Neural crest cell (in vitro differentiated cells): ENCODE measurements at regions not wholly inside any gene's neighbourhood (a gene's known extent, or its start where the extent isn't known, plus 50 kb on each side); places are given as distances from the start of the nearest gene placed in this dataset.

Experiments
- DNase-seq: peaks from one replicate; pipeline ENCODE4 v3.0.0; 2021; ENCODE audit warnings: low read depth, mixed read lengths, low spot score
- H3K27ac Mint-ChIP-seq: one replicate; pipeline ENCODE4 v1.8.0; 2021; ENCODE audit warnings: mild to moderate bottlenecking, mixed read lengths; ENCODE audit not compliant: unreplicated experiment
- H3K27me3 Mint-ChIP-seq: 2 replicates; pipeline ENCODE4 v1.8.0; 2021; ENCODE audit warnings: low read depth, mild to moderate bottlenecking, mixed read lengths
- H3K36me3 Mint-ChIP-seq: 2 replicates; pipeline ENCODE4 v1.8.0; 2021; ENCODE audit warnings: low read depth, mild to moderate bottlenecking, mixed read lengths
- H3K4me1 Mint-ChIP-seq: 2 replicates; pipeline ENCODE4 v1.8.0; 2021; ENCODE audit warnings: mixed read lengths
- H3K4me3 Mint-ChIP-seq: one replicate; pipeline ENCODE4 v1.8.0; 2021; ENCODE audit warnings: mild to moderate bottlenecking, mixed read lengths
- H3K9me3 Mint-ChIP-seq: 2 replicates; pipeline ENCODE4 v1.8.0; 2021; ENCODE audit warnings: mixed read lengths
- CTCF ChIP-seq: fragments of 200-600 bp; sonication (generic); conservative IDR thresholded peaks from 2 replicates; pipeline ENCODE4 v1.5.0; 2021; ENCODE audit warnings: antibody characterized with exemption, mild to moderate bottlenecking

GRCh38 chr14:26872515-26873361, 274.9 kb upstream of the NOVA1 start:
- DNase-seq = no peak
- peaks cover 33% of the 10 kb centered on the region for H3K4me1 Mint-ChIP-seq
- no peaks in the 10 kb centered on the region for H3K27me3 Mint-ChIP-seq
- no peak overlapping the region for H3K4me3 Mint-ChIP-seq
- no peaks in the 10 kb centered on the region for H3K9me3 Mint-ChIP-seq
- no peak overlapping the region for H3K27ac Mint-ChIP-seq
- no peak for TF ChIP-seq CTCF
- H3K36me3 Mint-ChIP-seq = no peaks in the 10 kb centered on the region

DNA sequence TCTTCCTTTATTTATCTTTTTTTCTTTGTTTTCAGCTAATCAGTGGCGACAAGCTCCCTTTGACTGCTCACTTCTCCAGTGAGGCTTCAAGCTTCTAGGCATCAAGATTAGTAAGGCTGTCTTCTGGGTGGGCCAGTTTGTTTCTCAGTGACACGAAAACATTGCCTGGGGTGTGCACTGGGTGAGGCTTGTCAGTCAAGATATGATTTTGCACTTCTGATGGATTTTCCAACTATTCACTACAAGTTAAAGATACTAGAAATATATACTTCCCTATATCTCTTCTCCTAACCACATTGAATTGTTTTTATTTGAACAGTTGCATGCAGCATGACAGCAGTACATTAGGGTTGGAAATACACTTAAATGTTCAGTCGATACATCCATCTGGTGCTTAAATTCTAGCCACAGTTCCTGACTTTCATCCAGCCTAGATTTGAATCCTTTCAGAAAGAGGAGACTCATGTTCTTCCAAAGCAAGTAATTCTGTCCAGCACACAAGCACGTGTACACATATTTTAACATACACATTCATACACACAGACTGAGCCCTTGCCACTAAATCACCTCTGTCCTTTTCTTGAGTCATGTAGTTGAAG, 275.6 kb upstream of the NOVA1 start:
- DNase-seq = no peak
- no peak overlapping the region for H3K27ac Mint-ChIP-seq
- H3K9me3 Mint-ChIP-seq = no peaks in the 10 kb centered on the region
- H3K4me3 Mint-ChIP-seq = no peak overlapping the region
- H3K4me1 Mint-ChIP-seq = peaks cover 33% of the 10 kb centered on the region
- H3K36me3 Mint-ChIP-seq = no peaks in the 10 kb centered on the region
- no peak for TF ChIP-seq CTCF
- H3K27me3 Mint-ChIP-seq = no peaks in the 10 kb centered on the region

DNA sequence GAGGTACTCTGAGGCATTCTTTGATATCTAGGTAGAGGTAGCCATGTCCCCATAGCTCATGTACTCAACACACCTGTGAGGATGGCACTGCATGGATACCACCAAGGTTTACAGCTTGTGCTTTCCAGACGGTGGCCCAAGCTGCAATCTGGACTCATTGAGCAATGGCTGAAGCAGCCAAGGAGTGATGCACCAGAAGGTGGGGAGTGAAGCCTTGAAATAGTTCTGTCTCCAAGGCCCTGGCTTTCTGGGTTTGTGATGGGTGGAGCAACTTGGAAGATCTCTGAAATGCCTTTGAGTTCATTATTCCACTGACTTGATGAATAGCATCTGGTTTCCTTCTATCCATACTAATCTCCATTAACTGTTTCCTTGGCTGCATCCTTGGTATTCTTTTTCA, 290.0 kb upstream of the NOVA1 start:
- H3K36me3 Mint-ChIP-seq = peaks cover 7% of the 10 kb centered on the region

GRCh38 chr14:26888592-26888991, 290.8 kb upstream of the NOVA1 start:
- H3K36me3 Mint-ChIP-seq = peaks cover 7% of the 10 kb centered on the region
- no peaks in the 10 kb centered on the region for H3K27me3 Mint-ChIP-seq
- H3K9me3 Mint-ChIP-seq = peaks cover 24% of the 10 kb centered on the region

More for the DNA sequence above, 290.0 kb upstream of the NOVA1 start:
- Mint-ChIP-seq H3K4me1 (no peaks in the 10 kb centered on the region), H3K27ac (no peak overlapping the region), H3K27me3 (no peaks in the 10 kb centered on the region), H3K9me3 (peaks cover 26% of the 10 kb centered on the region), H3K4me3 (no peak overlapping the region)
- no peak for TF ChIP-seq CTCF
- DNase-seq = no peak

DNA sequence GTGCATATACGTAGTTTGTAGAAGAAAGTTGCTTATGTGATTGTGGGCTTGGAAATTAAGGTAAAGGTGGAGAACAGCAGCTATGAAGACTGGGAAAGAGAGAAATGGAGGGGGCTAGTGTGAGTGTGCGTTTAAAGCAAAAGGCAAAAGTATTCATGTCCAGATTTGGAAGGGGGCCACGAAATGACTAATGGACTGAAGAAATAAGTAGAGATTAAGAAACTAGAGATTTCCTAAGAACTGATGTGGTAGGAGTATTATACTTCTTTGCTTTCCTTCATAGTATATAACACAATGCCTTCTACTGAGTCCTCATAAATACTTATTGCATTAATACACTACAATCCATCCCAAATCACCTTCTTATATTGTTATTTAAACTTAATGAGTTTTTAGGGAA, 298.6 kb upstream of the NOVA1 start:
- Mint-ChIP-seq H3K4me1 (no peaks in the 10 kb centered on the region), H3K4me3 (no peak overlapping the region), H3K27me3 (no peaks in the 10 kb centered on the region), H3K9me3 (peaks cover 8% of the 10 kb centered on the region), H3K27ac (no peak overlapping the region), H3K36me3 (peaks cover 7% of the 10 kb centered on the region)
- DNase-seq = no peak
- no peak for TF ChIP-seq CTCF

More at GRCh38 chr14:26888592-26888991, 290.8 kb upstream of the NOVA1 start:
- H3K27ac Mint-ChIP-seq = no peak overlapping the region
- no peak for TF ChIP-seq CTCF
- H3K4me3 Mint-ChIP-seq = no peak overlapping the region
- no peaks in the 10 kb centered on the region for H3K4me1 Mint-ChIP-seq
- no peak for DNase-seq
